Panc1 (cell line): ENCODE measurements at regions not wholly inside any gene's neighbourhood (a gene's known extent, or its start where the extent isn't known, plus 50 kb on each side); places are given as distances from the start of the nearest gene placed in this dataset.

ENCODE experiments used
- ATAC-seq: fragments of 200-7000 bp; cut with Tn5 transposase; 2 replicates; pipeline ENCODE4 v1.9.1; 2020; ENCODE audit warnings: mild to moderate bottlenecking, moderate library complexity
- BruUV-seq: library from RNA; stranded (reverse); fragments of 400-500 nt; replicated peaks from 2 replicates; lab custom pipeline; 2021; lab: Mats Ljungman, UMichigan
- CTCF ChIA-PET: fragments of 300-600 bp; sonication (Branson Sonifier 250); formaldehyde crosslinking; loops from one replicate; lab custom pipeline; 2022; ENCODE audit warnings: antibody characterized with exemption; lab: Charles Lee
- POLR2A ChIA-PET: fragments of 300-600 bp; sonication (Branson Sonifier 250); formaldehyde crosslinking; loops from one replicate; lab custom pipeline; 2022; ENCODE audit warnings: antibody characterized with exemption; lab: Charles Lee
- DNase-seq: peaks from one replicate; pipeline ENCODE4 v3.0.0-alpha.2; 2010; ENCODE audit warnings: low read depth, low spot score
- H3K27ac ChIP-seq: 2 replicates; pipeline ENCODE4 v1.5.1; 2011; ENCODE audit warnings: mild to moderate bottlenecking, low read length, inconsistent platforms
- H3K27me3 ChIP-seq: fragments of 200-500 bp; sonication (Bioruptor generic); 2 replicates; pipeline ENCODE4 v1.6.0; 2014; ENCODE audit warnings: low read length, inconsistent platforms; ENCODE audit not compliant: control insufficient read depth, insufficient read depth
- H3K36me3 ChIP-seq: fragments of 200-500 bp; sonication (Bioruptor generic); 2 replicates; pipeline ENCODE4 v1.5.1; 2014; ENCODE audit warnings: inconsistent platforms, mild to moderate bottlenecking, low read length, moderate library complexity; ENCODE audit not compliant: control insufficient read depth, insufficient read depth
- H3K4me1 ChIP-seq: 2 replicates; pipeline ENCODE4 v1.5.1; 2011; ENCODE audit warnings: inconsistent platforms, mild to moderate bottlenecking, low read length, moderate library complexity; ENCODE audit not compliant: control insufficient read depth, insufficient read depth
- H3K4me3 ChIP-seq, 2 experiments: 2 replicates each; pipeline ENCODE4 v1.5.1; 2011 to 2012; ENCODE audit warnings: low read depth in 2 of 2, low read length in 2 of 2, mild to moderate bottlenecking in 2 of 2, inconsistent platforms in 1 of 2, moderate library complexity in 1 of 2
- H3K9me3 ChIP-seq: fragments of 200-500 bp; sonication (Bioruptor generic); 2 replicates; pipeline ENCODE4 v1.5.1; 2014; ENCODE audit warnings: low read depth, mild to moderate bottlenecking, inconsistent platforms, low read length, moderate library complexity; ENCODE audit not compliant: control insufficient read depth, insufficient read depth
- POLR2AphosphoS5 ChIP-seq: IDR thresholded peaks from 2 replicates; pipeline ENCODE4 v1.6.1; 2012; ENCODE audit warnings: mild to moderate bottlenecking, low read depth, low read length, moderate library complexity
- SIN3A ChIP-seq: IDR thresholded peaks from 2 replicates; pipeline ENCODE4 v1.6.1; 2012; ENCODE audit warnings: low read depth, mild to moderate bottlenecking, low read length, moderate library complexity, borderline replicate concordance; ENCODE audit not compliant: insufficient read depth
- TCF7L2 ChIP-seq: IDR thresholded peaks from 2 replicates; pipeline ENCODE4 v1.6.1; 2011; ENCODE audit warnings: mild to moderate bottlenecking, low read depth, low read length, inconsistent platforms
- in situ Hi-C: cut with HindIII; loops from 2 replicates; pipeline ENCODE4 v1.10.0; 2016; ENCODE audit warnings: low sequenced_read_pairs, low pct_unique_long_range_greater_than_20kb
- intact Hi-C: fragments of 100-400 bp; cut with micrococcal nuclease; formaldehyde crosslinking; loops from one replicate; pipeline ENCODE4 v1.10.0; 2022; ENCODE audit not compliant: unreplicated experiment
- TF ChIP-seq, protein P1 (sequence below), 2 experiments: IDR thresholded peaks; 2 replicates each; pipeline ENCODE4 v1.6.1; 2011 to 2012; ENCODE audit warnings: low read depth in 2 of 2, control low read depth in 1 of 2, low read length in 1 of 2, mild to moderate bottlenecking in 1 of 2, moderate library complexity in 1 of 2; ENCODE audit not compliant: insufficient read depth in 1 of 2
- TF ChIP-seq, protein P2 (sequence below): fragments of 450-650 bp; IDR thresholded peaks from 2 replicates; pipeline ENCODE4 v1.5.1; 2017; ENCODE audit warnings: mild to moderate bottlenecking

DNA sequence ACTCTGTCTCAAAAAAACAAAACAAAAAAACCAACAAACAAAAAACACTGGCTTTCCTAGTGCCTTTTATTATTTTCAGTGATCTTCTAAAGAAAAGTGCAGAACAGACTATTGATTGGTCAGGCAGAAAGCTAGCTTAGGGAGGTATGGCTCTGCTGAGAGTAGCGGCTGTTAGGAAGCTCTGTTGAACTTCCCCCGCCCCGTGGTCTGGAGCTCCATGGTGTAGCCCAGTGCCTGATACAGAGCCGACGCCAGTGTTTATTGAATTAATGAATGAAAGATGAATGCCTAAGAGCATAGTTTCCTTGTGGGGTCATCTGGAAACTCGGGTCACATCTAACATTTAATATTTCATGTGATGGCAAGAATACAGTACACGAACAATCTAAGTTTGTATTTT is 90.5 kb upstream of the ARMC3 start:
- Histone ChIP-seq H3K36me3 (no peaks in the 10 kb centered on the region), H3K9me3 (no peaks in the 10 kb centered on the region), H3K4me3 (no peak overlapping the region), H3K27me3 (no peaks in the 10 kb centered on the region), H3K4me1 (no peaks in the 10 kb centered on the region), H3K27ac (no peak overlapping the region)
- POLR2A ChIA-PET: no interaction called here
- BruUV-seq: no TSS peak
- ATAC-seq (no peak), DNase-seq (no peak)
- in situ Hi-C loops (no loop called here), intact Hi-C loops (no loop called here)
- TF ChIP-seq SIN3A (no peak), TCF7L2 (no peak), POLR2AphosphoS5 (no peak)
- TF ChIP-seq, protein P1, sequence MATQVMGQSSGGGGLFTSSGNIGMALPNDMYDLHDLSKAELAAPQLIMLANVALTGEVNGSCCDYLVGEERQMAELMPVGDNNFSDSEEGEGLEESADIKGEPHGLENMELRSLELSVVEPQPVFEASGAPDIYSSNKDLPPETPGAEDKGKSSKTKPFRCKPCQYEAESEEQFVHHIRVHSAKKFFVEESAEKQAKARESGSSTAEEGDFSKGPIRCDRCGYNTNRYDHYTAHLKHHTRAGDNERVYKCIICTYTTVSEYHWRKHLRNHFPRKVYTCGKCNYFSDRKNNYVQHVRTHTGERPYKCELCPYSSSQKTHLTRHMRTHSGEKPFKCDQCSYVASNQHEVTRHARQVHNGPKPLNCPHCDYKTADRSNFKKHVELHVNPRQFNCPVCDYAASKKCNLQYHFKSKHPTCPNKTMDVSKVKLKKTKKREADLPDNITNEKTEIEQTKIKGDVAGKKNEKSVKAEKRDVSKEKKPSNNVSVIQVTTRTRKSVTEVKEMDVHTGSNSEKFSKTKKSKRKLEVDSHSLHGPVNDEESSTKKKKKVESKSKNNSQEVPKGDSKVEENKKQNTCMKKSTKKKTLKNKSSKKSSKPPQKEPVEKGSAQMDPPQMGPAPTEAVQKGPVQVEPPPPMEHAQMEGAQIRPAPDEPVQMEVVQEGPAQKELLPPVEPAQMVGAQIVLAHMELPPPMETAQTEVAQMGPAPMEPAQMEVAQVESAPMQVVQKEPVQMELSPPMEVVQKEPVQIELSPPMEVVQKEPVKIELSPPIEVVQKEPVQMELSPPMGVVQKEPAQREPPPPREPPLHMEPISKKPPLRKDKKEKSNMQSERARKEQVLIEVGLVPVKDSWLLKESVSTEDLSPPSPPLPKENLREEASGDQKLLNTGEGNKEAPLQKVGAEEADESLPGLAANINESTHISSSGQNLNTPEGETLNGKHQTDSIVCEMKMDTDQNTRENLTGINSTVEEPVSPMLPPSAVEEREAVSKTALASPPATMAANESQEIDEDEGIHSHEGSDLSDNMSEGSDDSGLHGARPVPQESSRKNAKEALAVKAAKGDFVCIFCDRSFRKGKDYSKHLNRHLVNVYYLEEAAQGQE (IDR thresholded peaks at IDR 0.05; ENCODE audit: insufficient read depth in 1 of 2, low read depth in 2 of 2, low read length in 1 of 2): no peak
- TF ChIP-seq, protein P2, sequence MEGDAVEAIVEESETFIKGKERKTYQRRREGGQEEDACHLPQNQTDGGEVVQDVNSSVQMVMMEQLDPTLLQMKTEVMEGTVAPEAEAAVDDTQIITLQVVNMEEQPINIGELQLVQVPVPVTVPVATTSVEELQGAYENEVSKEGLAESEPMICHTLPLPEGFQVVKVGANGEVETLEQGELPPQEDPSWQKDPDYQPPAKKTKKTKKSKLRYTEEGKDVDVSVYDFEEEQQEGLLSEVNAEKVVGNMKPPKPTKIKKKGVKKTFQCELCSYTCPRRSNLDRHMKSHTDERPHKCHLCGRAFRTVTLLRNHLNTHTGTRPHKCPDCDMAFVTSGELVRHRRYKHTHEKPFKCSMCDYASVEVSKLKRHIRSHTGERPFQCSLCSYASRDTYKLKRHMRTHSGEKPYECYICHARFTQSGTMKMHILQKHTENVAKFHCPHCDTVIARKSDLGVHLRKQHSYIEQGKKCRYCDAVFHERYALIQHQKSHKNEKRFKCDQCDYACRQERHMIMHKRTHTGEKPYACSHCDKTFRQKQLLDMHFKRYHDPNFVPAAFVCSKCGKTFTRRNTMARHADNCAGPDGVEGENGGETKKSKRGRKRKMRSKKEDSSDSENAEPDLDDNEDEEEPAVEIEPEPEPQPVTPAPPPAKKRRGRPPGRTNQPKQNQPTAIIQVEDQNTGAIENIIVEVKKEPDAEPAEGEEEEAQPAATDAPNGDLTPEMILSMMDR: no peak
- CTCF ChIA-PET: no interaction called here

DNA sequence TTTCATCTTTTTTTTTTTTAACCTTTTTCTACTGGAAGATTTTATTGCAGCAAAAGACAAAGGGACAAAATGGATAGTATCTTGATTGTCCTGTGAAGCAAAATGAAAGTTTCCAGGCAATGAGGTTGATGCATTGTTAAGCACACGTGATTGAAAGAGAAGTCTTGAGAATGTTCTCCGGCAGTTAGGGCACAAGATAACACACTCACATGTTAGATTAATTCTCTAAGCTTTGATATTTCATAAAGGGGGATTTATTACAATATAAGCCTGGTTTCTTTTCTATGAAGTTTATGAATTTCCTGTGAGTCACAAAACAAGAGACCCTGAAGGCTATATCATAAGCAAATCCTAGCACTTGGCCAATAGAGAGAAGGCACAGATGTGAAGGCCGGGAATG is 93.4 kb upstream of the ARMC3 start:
- no TSS peak for BruUV-seq
- Histone ChIP-seq H3K27ac (no peak overlapping the region), H3K9me3 (no peaks in the 10 kb centered on the region), H3K4me1 (no peaks in the 10 kb centered on the region), H3K4me3 (no peak overlapping the region), H3K36me3 (no peaks in the 10 kb centered on the region), H3K27me3 (no peaks in the 10 kb centered on the region)
- POLR2A ChIA-PET: no interaction called here
- DNase-seq (no peak), ATAC-seq (no peak)
- TF ChIP-seq, protein P1 (IDR thresholded peaks at IDR 0.05; ENCODE audit: insufficient read depth in 1 of 2, low read depth in 2 of 2, low read length in 1 of 2): no peak
- TF ChIP-seq SIN3A (no peak), POLR2AphosphoS5 (no peak), TCF7L2 (no peak)
- TF ChIP-seq, protein P2: no peak
- intact Hi-C loops (no loop called here), in situ Hi-C loops (no loop called here)
- CTCF ChIA-PET: no interaction called here
